H1 (cell line): ENCODE measurements at regions not wholly inside any gene's neighbourhood (a gene's known extent, or its start where the extent isn't known, plus 50 kb on each side); places are given as distances from the start of the nearest gene placed in this dataset.

ENCODE experiments used
- CTCF ChIA-PET: fragments of 300-600 bp; sonication (Branson Sonifier 250); formaldehyde crosslinking; loops from one replicate; lab custom pipeline; 2021; ENCODE audit not compliant: partially characterized antibody; lab: Charles Lee
- POLR2A ChIA-PET: fragments of 300-600 bp; sonication (Branson Sonifier 250); formaldehyde crosslinking; loops from one replicate; lab custom pipeline; 2021; ENCODE audit warnings: inconsistent platforms; ENCODE audit not compliant: partially characterized antibody; lab: Charles Lee
- DNase-seq, 2 experiments: peaks; one replicate each; pipeline versions ENCODE4 v3.0.0 to v3.0.0-alpha.2; 2010 to 2022; ENCODE audit warnings: low spot score in 2 of 2, low read depth in 1 of 2, mixed read lengths in 1 of 2
- FAIRE-seq: peaks from 2 replicates; lab custom pipeline; 2011; peaks lifted over from hg19 to GRCh38; lab: Jason Lieb, UNC
- H2AFZ ChIP-seq: 2 replicates; pipeline ENCODE4 v1.8.1; 2012; ENCODE audit warnings: low read length, inconsistent platforms
- H2AK5ac ChIP-seq: 2 replicates; pipeline ENCODE4 v1.6.1; 2013; ENCODE audit warnings: low read depth, low read length
- H2BK120ac ChIP-seq: replicated peaks from 2 replicates; pipeline ENCODE3; 2013; ENCODE audit warnings: low read depth, low read length, inconsistent platforms
- H2BK12ac ChIP-seq: 2 replicates; pipeline ENCODE4 v1.6.1; 2013; ENCODE audit warnings: low read depth, low read length
- H2BK15ac ChIP-seq: 2 replicates; pipeline ENCODE4 v1.6.1; 2013; ENCODE audit warnings: low read length
- H2BK20ac ChIP-seq: 2 replicates; pipeline ENCODE4 v1.6.1; 2013; ENCODE audit warnings: low read length
- H2BK5ac ChIP-seq: 2 replicates; pipeline ENCODE4 v1.6.1; 2013; ENCODE audit warnings: low read depth, low read length
- H3K14ac ChIP-seq: 2 replicates; pipeline ENCODE4 v1.6.1; 2013; ENCODE audit warnings: inconsistent platforms; ENCODE audit not compliant: insufficient read length
- H3K18ac ChIP-seq: 2 replicates; pipeline ENCODE4 v1.6.1; 2013; ENCODE audit warnings: low read length; ENCODE audit errors: extremely low read depth
- H3K23ac ChIP-seq: 2 replicates; pipeline ENCODE4 v1.6.1; 2013; ENCODE audit warnings: inconsistent platforms; ENCODE audit not compliant: insufficient read length
- H3K23me2 ChIP-seq: 2 replicates; pipeline ENCODE4 v1.6.1; 2013; ENCODE audit warnings: low read depth, low read length
- H3K27ac ChIP-seq: 2 replicates; pipeline ENCODE4 v1.6.1; 2011; ENCODE audit warnings: low read depth, low read length, inconsistent platforms
- H3K27me3 ChIP-seq, 4 experiments: replicated peaks in 1 of 4; 1 replicate in 1 of 4; 2 replicates in 3 of 4; pipeline versions ENCODE4 v1.6.1 to v1.8.1; 2011 to 2013; ENCODE audit warnings: low read length in 3 of 4, mild to moderate bottlenecking in 3 of 4, inconsistent platforms in 2 of 4, mixed read lengths in 2 of 4, moderate library complexity in 1 of 4; ENCODE audit not compliant: control insufficient read depth in 3 of 4, insufficient read depth in 3 of 4; ENCODE audit errors: extremely low read depth in 1 of 4
- H3K36me3 ChIP-seq, 4 experiments: 2 replicates each; pipeline versions ENCODE4 v1.6.1 to v1.8.1; 2011 to 2013; ENCODE audit warnings: mild to moderate bottlenecking in 4 of 4, low read length in 3 of 4, moderate library complexity in 2 of 4, control low read depth in 1 of 4, inconsistent platforms in 1 of 4; ENCODE audit not compliant: insufficient read depth in 4 of 4, control insufficient read depth in 2 of 4
- H3K4ac ChIP-seq: replicated peaks from 2 replicates; pipeline ENCODE3; 2013; ENCODE audit warnings: low read length, low read depth, mixed read lengths, inconsistent platforms; ENCODE audit not compliant: insufficient read length
- H3K4me1 ChIP-seq, 4 experiments: replicated peaks in 1 of 4; 1 replicate in 1 of 4; 2 replicates in 3 of 4; pipeline versions ENCODE4 v1.6.1 to v1.8.1; 2011 to 2013; ENCODE audit warnings: low read length in 3 of 4, inconsistent platforms in 2 of 4, mixed read lengths in 1 of 4; ENCODE audit not compliant: insufficient read depth in 4 of 4, control insufficient read depth in 3 of 4
- H3K4me2 ChIP-seq, 2 experiments: 2 replicates each; pipeline versions ENCODE4 v1.6.1 to v1.8.1; 2011 to 2013; ENCODE audit warnings: low read depth in 2 of 2, low read length in 2 of 2, control low read depth in 1 of 2, inconsistent platforms in 1 of 2, mild to moderate bottlenecking in 1 of 2; ENCODE audit not compliant: insufficient read depth in 1 of 2
- H3K4me3 ChIP-seq, 4 experiments: fragments of 200-600, 300-600 bp in 1 of 4; sonication (generic), shearing (Covaris generic), sonication (Bioruptor Twin) in 1 of 4; 2 replicates each; pipeline versions ENCODE4 v1.5.1 to v1.8.1; 2011 to 2016; ENCODE audit warnings: low read length in 4 of 4, low read depth in 3 of 4, control low read depth in 2 of 4, inconsistent platforms in 2 of 4, mild to moderate bottlenecking in 2 of 4, mixed read lengths in 1 of 4, moderate library complexity in 1 of 4; ENCODE audit not compliant: insufficient read depth in 2 of 4; ENCODE audit errors: extremely low read depth in 1 of 4
- H3K56ac ChIP-seq: replicated peaks from 2 replicates; pipeline ENCODE3; 2013; ENCODE audit warnings: low read depth, mild to moderate bottlenecking, mixed read lengths, low read length, inconsistent platforms; ENCODE audit not compliant: insufficient read length
- H3K79me1 ChIP-seq: 2 replicates; pipeline ENCODE4 v1.6.1; 2013; ENCODE audit warnings: low read depth, low read length, control low read depth
- H3K79me2 ChIP-seq, 2 experiments: 2 replicates each; pipeline versions ENCODE4 v1.6.1 to v1.8.1; 2012 to 2013; ENCODE audit warnings: low read length in 2 of 2, mild to moderate bottlenecking in 2 of 2, inconsistent platforms in 1 of 2; ENCODE audit not compliant: insufficient read depth in 2 of 2, control insufficient read depth in 1 of 2
- H3K9ac ChIP-seq, 4 experiments: replicated peaks in 1 of 4; 1 replicate in 1 of 4; 2 replicates in 3 of 4; pipeline versions ENCODE4 v1.6.1 to v1.8.1; 2011 to 2013; ENCODE audit warnings: low read depth in 3 of 4, low read length in 3 of 4, control low read depth in 2 of 4, mild to moderate bottlenecking in 2 of 4, moderate library complexity in 2 of 4, inconsistent platforms in 1 of 4; ENCODE audit errors: extremely low read depth in 1 of 4
- H3K9me3 ChIP-seq, 2 experiments: 2 replicates each; pipeline versions ENCODE4 v1.6.1 to v1.8.1; 2012 to 2013; ENCODE audit warnings: mild to moderate bottlenecking in 2 of 2, moderate library complexity in 2 of 2, control low read depth in 1 of 2, inconsistent platforms in 1 of 2, low read depth in 1 of 2, low read length in 1 of 2, mixed read lengths in 1 of 2; ENCODE audit not compliant: insufficient read depth in 2 of 2
- H4K20me1 ChIP-seq, 2 experiments: replicated peaks in 1 of 2; 2 replicates each; pipeline versions ENCODE3 to v1.8.1; 2011 to 2013; ENCODE audit warnings: inconsistent platforms in 2 of 2, low read length in 2 of 2, mild to moderate bottlenecking in 1 of 2; ENCODE audit not compliant: insufficient read depth in 2 of 2, control insufficient read depth in 1 of 2
- H4K5ac ChIP-seq: 2 replicates; pipeline ENCODE4 v1.6.1; 2013; ENCODE audit warnings: low read length, low read depth, mixed read lengths, inconsistent platforms; ENCODE audit not compliant: insufficient read length
- H4K8ac ChIP-seq: 2 replicates; pipeline ENCODE4 v1.8.0; 2013; ENCODE audit warnings: mild to moderate bottlenecking, moderate library complexity, low read length, inconsistent platforms; ENCODE audit not compliant: insufficient read depth; ENCODE audit errors: extremely low read depth
- H4K91ac ChIP-seq: replicated peaks from 2 replicates; pipeline ENCODE3; 2013; ENCODE audit warnings: low read length, mixed read lengths, inconsistent platforms; ENCODE audit not compliant: insufficient read length
- CBX5 ChIP-seq: fragments of 300-800, 300-1000 bp; sonication (generic); IDR thresholded peaks from 2 replicates; pipeline ENCODE4 v1.7.1; 2016; ENCODE audit warnings: antibody characterized with exemption, low read length, low read depth
- CTBP2 ChIP-seq: IDR thresholded peaks from 2 replicates; pipeline ENCODE4 v1.7.0; 2011; ENCODE audit warnings: borderline replicate concordance, mild to moderate bottlenecking, moderate library complexity, mixed read lengths, low read length; ENCODE audit not compliant: insufficient read depth, insufficient read length
- HDAC6 ChIP-seq: IDR thresholded peaks from one replicate; pipeline ENCODE4 v1.7.1; 2012; ENCODE audit warnings: low read depth, mild to moderate bottlenecking, inconsistent platforms, low read length, moderate library complexity
- KDM4A ChIP-seq: IDR thresholded peaks from one replicate; pipeline ENCODE4 v1.7.1; 2012; ENCODE audit warnings: low read depth, mild to moderate bottlenecking, moderate library complexity, low read length, inconsistent platforms; ENCODE audit not compliant: severe bottlenecking
- MAFK ChIP-seq: IDR thresholded peaks from 2 replicates; pipeline ENCODE4 v1.6.1; 2012; ENCODE audit warnings: low read depth, mild to moderate bottlenecking, improper control_type of control experiment, low read length
- POLR2AphosphoS5 ChIP-seq: IDR thresholded peaks from 2 replicates; pipeline ENCODE4 v1.6.1; 2011; ENCODE audit warnings: low read depth, low read length
- SAP30 ChIP-seq: fragments of 300-600 bp; sonication (generic); IDR thresholded peaks from 2 replicates; pipeline ENCODE4 v1.7.1; 2012; ENCODE audit warnings: low read length, moderate library complexity, mild to moderate bottlenecking, inconsistent platforms; ENCODE audit not compliant: insufficient read depth, insufficient replicate concordance
- SP4 ChIP-seq: IDR thresholded peaks from 2 replicates; pipeline ENCODE4 v1.6.1; 2012; ENCODE audit warnings: low read length, inconsistent platforms
- SRF ChIP-seq: IDR thresholded peaks from 2 replicates; pipeline ENCODE4 v1.6.1; 2011; ENCODE audit warnings: mild to moderate bottlenecking, low read depth, low read length, moderate library complexity
- WGBS, 2 experiments: shearing (Covaris generic) in 1 of 2; methylation state at CpG; one replicate each; pipeline versions ENCODE4 v1.1.6 to v1.1.7; 2013 to 2015; ENCODE audit warnings: low lambda C conversion rate in 2 of 2, mixed read lengths in 2 of 2, inconsistent platforms in 1 of 2, low coverage in 1 of 2, missing lambda C conversion rate in 1 of 2; ENCODE audit not compliant: insufficient replicate concordance in 2 of 2, insufficient coverage in 1 of 2, insufficient read length in 1 of 2; ENCODE audit errors: extremely low coverage in 1 of 2, missing lambda C conversion rate in 1 of 2; 5-methylcytosine and 5-hydroxymethylcytosine counted together
- TF ChIP-seq, protein P1 (sequence below): IDR thresholded peaks from 2 replicates; pipeline ENCODE4 v1.6.1; 2011; ENCODE audit warnings: low read depth, mild to moderate bottlenecking, low read length; ENCODE audit not compliant: insufficient read depth

DNA sequence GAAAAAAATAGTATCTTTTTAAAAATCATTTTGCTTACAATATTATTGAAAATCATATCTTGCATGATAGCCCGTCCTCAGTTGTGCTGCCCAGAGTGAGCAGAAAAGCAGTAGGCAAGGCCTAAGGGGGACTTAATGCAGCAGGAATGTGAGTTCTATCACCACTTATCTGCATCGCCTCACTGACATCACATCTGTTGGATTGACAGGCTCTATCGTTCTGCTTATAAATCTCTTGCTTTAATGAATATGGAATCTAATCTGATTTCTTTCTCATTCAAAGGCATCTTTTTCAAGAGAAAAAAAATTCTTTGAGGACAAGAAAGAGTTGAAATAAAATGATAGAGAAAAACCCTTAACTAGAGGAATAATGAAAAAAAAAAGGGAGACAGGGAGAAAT lies 249.9 kb downstream of the PAPSS1 start:
- no peaks in the 10 kb centered on the region for H3K4me1 ChIP-seq
- H3K36me3 ChIP-seq: no peaks in the 10 kb centered on the region
- H3K23me2 ChIP-seq: no peaks in the 10 kb centered on the region
- 80% methylated on average over 3 of the region's 3 CpGs; no CpG with 5 or more reads in 1 of the 2 experiments for WGBS, 2 experiments
- no peaks in the 10 kb centered on the region for H4K20me1 ChIP-seq
- no peak overlapping the region for H2BK15ac ChIP-seq
- H3K79me1 ChIP-seq: no peaks in the 10 kb centered on the region
- no peak overlapping the region for H2BK5ac ChIP-seq
- H2AFZ ChIP-seq: no peak overlapping the region
- no peaks in the 10 kb centered on the region for H3K79me2 ChIP-seq
- no peak overlapping the region for H4K5ac ChIP-seq
- no peak overlapping the region for H4K91ac ChIP-seq
- no peak overlapping the region for H3K27ac ChIP-seq
- no peak overlapping the region for H3K9ac ChIP-seq
- POLR2A ChIA-PET: no interaction called here
- DNase-seq: no peak
- H3K27me3 ChIP-seq: no peaks in the 10 kb centered on the region
- H3K14ac ChIP-seq: no peak overlapping the region
- H3K56ac ChIP-seq: no peak overlapping the region
- H3K4me2 ChIP-seq: no peak overlapping the region
- H3K18ac ChIP-seq: no peak overlapping the region
- H3K4ac ChIP-seq: no peak overlapping the region
- H3K4me3 ChIP-seq: no peak overlapping the region
- no peak overlapping the region for H2AK5ac ChIP-seq
- no peak overlapping the region for H2BK20ac ChIP-seq
- H2BK12ac ChIP-seq: no peak overlapping the region
- no peak overlapping the region for H3K23ac ChIP-seq
- H4K8ac ChIP-seq: no peak overlapping the region
- CTCF ChIA-PET: interaction anchor here (1.6 kb wide), 1 partner anchor 12 kb away, joined by 4 read pairs; no protein-coding TSS in a partner anchor
- H3K9me3 ChIP-seq: no peaks in the 10 kb centered on the region
- no peak overlapping the region for H2BK120ac ChIP-seq
- no peak for FAIRE-seq
- TF ChIP-seq MAFK (no peak), CTBP2 (no peak), KDM4A (no peak), HDAC6 (no peak), CBX5 (no peak), SRF (no peak), POLR2AphosphoS5 (no peak), SP4 (no peak), SAP30 (no peak)
- TF ChIP-seq, protein P1, sequence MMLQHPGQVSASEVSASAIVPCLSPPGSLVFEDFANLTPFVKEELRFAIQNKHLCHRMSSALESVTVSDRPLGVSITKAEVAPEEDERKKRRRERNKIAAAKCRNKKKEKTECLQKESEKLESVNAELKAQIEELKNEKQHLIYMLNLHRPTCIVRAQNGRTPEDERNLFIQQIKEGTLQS: no peak
